Fibroblast of skin of left biceps (primary cell): ENCODE measurements at regions not wholly inside any gene's neighbourhood (a gene's known extent, or its start where the extent isn't known, plus 50 kb on each side); places are given as distances from the start of the nearest gene placed in this dataset.

Experiments
- DNase-seq, 2 experiments: peaks; one replicate each; pipeline ENCODE4 v3.0.0-alpha.2; 2013; ENCODE audit warnings: low read depth in 2 of 2

- no peak for DNase-seq
These were observed 1054.3 kb downstream of the VRK1 start for GRCh38 chr14:97851428-97851995.

GRCh38 chr14:97854918-97855317 lies 1057.7 kb downstream of the VRK1 start:
- DNase-seq: no peak

- DNase-seq: no peak
These were observed 1069.0 kb downstream of the VRK1 start for GRCh38 chr14:97866195-97866594.

- DNase-seq: no peak
These were observed 1069.5 kb downstream of the VRK1 start for GRCh38 chr14:97866664-97867063.

GRCh38 chr14:97873291-97873690 lies 1076.1 kb downstream of the VRK1 start:
- DNase-seq: no peak

- DNase-seq: no peak
These were observed 1077.2 kb downstream of the VRK1 start for GRCh38 chr14:97874394-97874793.

- DNase-seq: no peak
These were observed 1081.0 kb downstream of the VRK1 start for GRCh38 chr14:97878206-97878605.

- DNase-seq: peak; percentile 60 to 64
These were observed 1081.5 kb downstream of the VRK1 start for GRCh38 chr14:97878727-97879126.

GRCh38 chr14:97887690-97888089 lies 1090.5 kb downstream of the VRK1 start:
- DNase-seq: no peak

- DNase-seq: no peak
These were observed 1091.1 kb downstream of the VRK1 start for GRCh38 chr14:97888331-97888730.

GRCh38 chr14:97891515-97891914 lies 1094.3 kb downstream of the VRK1 start:
- no peak for DNase-seq

- DNase-seq: no peak
These were observed 1097.4 kb downstream of the VRK1 start for GRCh38 chr14:97894552-97894951.

GRCh38 chr14:97900196-97900854 lies 1103.1 kb downstream of the VRK1 start:
- DNase-seq: no peak

GRCh38 chr14:97902630-97903029 lies 1105.4 kb downstream of the VRK1 start:
- no peak for DNase-seq

GRCh38 chr14:97903821-97904220 lies 1106.6 kb downstream of the VRK1 start:
- no peak for DNase-seq

GRCh38 chr14:97912217-97912616 lies 1115.0 kb downstream of the VRK1 start:
- DNase-seq: no peak

- no peak for DNase-seq
These were observed 1118.9 kb downstream of the VRK1 start for GRCh38 chr14:97916100-97916499.

- no peak for DNase-seq
These were observed 1119.7 kb downstream of the VRK1 start for GRCh38 chr14:97916669-97917568.

GRCh38 chr14:97920201-97920600 lies 1123.0 kb downstream of the VRK1 start:
- no peak for DNase-seq

GRCh38 chr14:97921296-97921695 lies 1124.1 kb downstream of the VRK1 start:
- no peak for DNase-seq

GRCh38 chr14:97924922-97925613 lies 1127.9 kb downstream of the VRK1 start:
- no peak for DNase-seq

- no peak for DNase-seq
These were observed 1133.0 kb downstream of the VRK1 start for GRCh38 chr14:97930166-97930565.
